ENCODE measurements at regions not wholly inside any gene's neighbourhood (a gene's known extent, or its start where the extent isn't known, plus 50 kb on each side); places are given as distances from the start of the nearest gene placed in this dataset.

GRCh38 chr13:111020546-111020945 lies 94.6 kb upstream of the ARHGEF7 start:
- intact Hi-C loops (cut with DNase I), result no loop called here
- H3K4me3 ChIP-seq, result no peak overlapping the region
- no peak for TF ChIP-seq EP300 (IDR thresholded peaks at IDR 0.05)
- no peak for TF ChIP-seq POLR2A (IDR thresholded peaks at IDR 0.05)
- TF ChIP-seq, protein P1, sequence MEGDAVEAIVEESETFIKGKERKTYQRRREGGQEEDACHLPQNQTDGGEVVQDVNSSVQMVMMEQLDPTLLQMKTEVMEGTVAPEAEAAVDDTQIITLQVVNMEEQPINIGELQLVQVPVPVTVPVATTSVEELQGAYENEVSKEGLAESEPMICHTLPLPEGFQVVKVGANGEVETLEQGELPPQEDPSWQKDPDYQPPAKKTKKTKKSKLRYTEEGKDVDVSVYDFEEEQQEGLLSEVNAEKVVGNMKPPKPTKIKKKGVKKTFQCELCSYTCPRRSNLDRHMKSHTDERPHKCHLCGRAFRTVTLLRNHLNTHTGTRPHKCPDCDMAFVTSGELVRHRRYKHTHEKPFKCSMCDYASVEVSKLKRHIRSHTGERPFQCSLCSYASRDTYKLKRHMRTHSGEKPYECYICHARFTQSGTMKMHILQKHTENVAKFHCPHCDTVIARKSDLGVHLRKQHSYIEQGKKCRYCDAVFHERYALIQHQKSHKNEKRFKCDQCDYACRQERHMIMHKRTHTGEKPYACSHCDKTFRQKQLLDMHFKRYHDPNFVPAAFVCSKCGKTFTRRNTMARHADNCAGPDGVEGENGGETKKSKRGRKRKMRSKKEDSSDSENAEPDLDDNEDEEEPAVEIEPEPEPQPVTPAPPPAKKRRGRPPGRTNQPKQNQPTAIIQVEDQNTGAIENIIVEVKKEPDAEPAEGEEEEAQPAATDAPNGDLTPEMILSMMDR (IDR thresholded peaks at IDR 0.05), result no peak
- TF ChIP-seq POLR2AphosphoS5 (IDR thresholded peaks at IDR 0.05), result no peak
- H3K4me1 ChIP-seq, result no peaks in the 10 kb centered on the region
- H3K27ac ChIP-seq, result no peak overlapping the region
- no peak for DNase-seq
- peaks cover 0 to 12% (median 11%) of the 10 kb centered on the region in 4 donors for H3K9me3 ChIP-seq
- H3K36me3 ChIP-seq, result no peaks in the 10 kb centered on the region
- 90 to 91% methylated on average over 6 of the region's 6 CpGs for WGBS, 2 donors
- H3K27me3 ChIP-seq, result no peaks in the 10 kb centered on the region

GRCh38 chr13:111020021-111020420 lies 95.1 kb upstream of the ARHGEF7 start:
- Histone ChIP-seq H3K4me1 (no peaks in the 10 kb centered on the region), H3K27ac (no peak overlapping the region), H3K4me3 (no peak overlapping the region), H3K36me3 (no peaks in the 10 kb centered on the region), H3K9me3 (peaks cover 0 to 12% (median 11%) of the 10 kb centered on the region in 4 donors), H3K27me3 (no peaks in the 10 kb centered on the region)
- intact Hi-C loops (cut with DNase I), result no loop called here
- TF ChIP-seq EP300 (IDR thresholded peaks at IDR 0.05), result no peak
- no peak for TF ChIP-seq POLR2AphosphoS5 (IDR thresholded peaks at IDR 0.05)
- no peak for DNase-seq
- WGBS, 2 donors, result 93 to 98% methylated on average over 24 of the region's 24 CpGs

DNA sequence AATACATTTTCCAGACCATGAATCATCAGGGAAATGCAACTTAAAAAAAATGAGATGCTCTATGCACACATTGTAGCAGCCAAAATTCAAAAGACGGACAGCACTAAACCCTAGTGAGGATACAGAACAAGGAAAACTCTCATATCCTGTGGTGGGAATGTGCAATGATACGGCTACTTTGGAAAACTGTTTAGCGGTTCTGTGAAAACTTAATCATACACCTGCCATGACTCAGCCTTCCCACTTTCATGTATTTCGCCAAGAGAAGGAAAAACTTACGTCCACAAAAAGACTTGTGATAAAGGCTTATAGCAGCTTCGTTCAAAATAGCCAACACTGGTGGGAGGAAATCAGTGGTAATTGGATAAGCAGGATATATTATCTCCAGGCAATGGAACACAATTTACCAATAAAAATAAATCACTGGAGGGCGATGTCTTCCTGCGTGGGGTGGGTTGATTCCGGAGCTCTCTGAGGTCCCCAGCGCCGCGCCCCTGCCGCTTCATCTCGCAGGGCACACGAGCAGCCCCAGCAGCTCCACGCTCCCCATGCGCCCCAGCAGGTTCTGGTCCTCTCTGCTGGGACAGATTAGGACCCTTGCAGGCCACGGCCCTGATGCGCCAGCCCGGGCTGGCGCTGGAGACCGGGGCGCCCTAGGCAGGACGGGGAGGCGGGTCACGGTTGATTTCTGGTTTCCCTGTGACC lies 97.2 kb upstream of the ARHGEF7 start:
- DNase-seq, result no peak

GRCh38 chr13:111013196-111013595 lies 98.3 kb upstream of the ANKRD10 start:
- Histone ChIP-seq H3K36me3 (no peaks in the 10 kb centered on the region), H3K4me1 (no peaks in the 10 kb centered on the region), H3K27ac (no peak overlapping the region), H3K4me3 (no peak overlapping the region), H3K9me3 (no peaks in the 10 kb centered on the region), H3K27me3 (no peaks in the 10 kb centered on the region)
- 34 to 60% methylated on average over 3 of the region's 3 CpGs for WGBS, 2 donors
- TF ChIP-seq EP300 (IDR thresholded peaks at IDR 0.05) (no peak), POLR2AphosphoS5 (IDR thresholded peaks at IDR 0.05) (no peak), POLR2A (IDR thresholded peaks at IDR 0.05) (no peak)
- TF ChIP-seq, protein P1 (IDR thresholded peaks at IDR 0.05), result no peak
- no peak for DNase-seq
- intact Hi-C loops (cut with DNase I), result no loop called here

More for the DNA sequence above, 97.2 kb upstream of the ARHGEF7 start:
- peaks cover 0 to 12% (median 11%) of the 10 kb centered on the region in 4 donors for H3K9me3 ChIP-seq
- H3K27me3 ChIP-seq, result no peaks in the 10 kb centered on the region
- WGBS, 2 donors, result 92 to 93% methylated on average over 26 of the region's 26 CpGs
- H3K4me1 ChIP-seq, result no peaks in the 10 kb centered on the region
- H3K36me3 ChIP-seq, result no peaks in the 10 kb centered on the region
- intact Hi-C loops (cut with DNase I), result no loop called here
- no peak overlapping the region for H3K4me3 ChIP-seq
- TF ChIP-seq EP300 (IDR thresholded peaks at IDR 0.05) (no peak), POLR2AphosphoS5 (IDR thresholded peaks at IDR 0.05) (no peak), POLR2A (IDR thresholded peaks at IDR 0.05) (no peak)
- TF ChIP-seq, protein P1 (IDR thresholded peaks at IDR 0.05), result no peak
- H3K27ac ChIP-seq, result no peak overlapping the region

- TF ChIP-seq, protein P1 (IDR thresholded peaks at IDR 0.05), result no peak
- TF ChIP-seq EP300 (IDR thresholded peaks at IDR 0.05) (no peak), POLR2AphosphoS5 (IDR thresholded peaks at IDR 0.05) (no peak), POLR2A (IDR thresholded peaks at IDR 0.05) (no peak)
- no peak overlapping the region for H3K4me3 ChIP-seq
- peaks cover 0 to 8% (median 6%) of the 10 kb centered on the region in 4 donors for H3K4me1 ChIP-seq
- 58 to 77% methylated on average over 3 of the region's 3 CpGs for WGBS, 2 donors
- H3K36me3 ChIP-seq, result no peaks in the 10 kb centered on the region
- intact Hi-C loops (cut with DNase I), result no loop called here
- DNase-seq, result no peak
- H3K27me3 ChIP-seq, result no peaks in the 10 kb centered on the region
- H3K27ac ChIP-seq, result no peak overlapping the region
- no peaks in the 10 kb centered on the region for H3K9me3 ChIP-seq
These were observed 97.0 kb upstream of the ANKRD10 start for GRCh38 chr13:111011899-111012298.
